NB4 (cell line): ENCODE measurements at regions not wholly inside any gene's neighbourhood (a gene's known extent, or its start where the extent isn't known, plus 50 kb on each side); places are given as distances from the start of the nearest gene placed in this dataset.

ENCODE experiments used
- CTCF ChIP-seq: IDR thresholded peaks from one replicate; pipeline ENCODE4 v1.5.1; 2012; ENCODE audit warnings: low read depth, low read length
- MAX ChIP-seq: IDR thresholded peaks from 2 replicates; pipeline ENCODE4 v1.6.1; 2011; ENCODE audit warnings: low read depth, low read length
- MYC ChIP-seq: IDR thresholded peaks from 2 replicates; pipeline ENCODE4 v1.6.1; 2011; ENCODE audit warnings: low read depth, low read length
- POLR2A ChIP-seq: IDR thresholded peaks from 2 replicates; pipeline ENCODE4 v1.6.1; 2011; ENCODE audit warnings: mild to moderate bottlenecking; ENCODE audit not compliant: insufficient read length; ENCODE audit errors: extremely low read depth

GRCh38 chr2:58475756-58476155, 234.6 kb upstream of the FANCL start:
- TF ChIP-seq CTCF = no peak
- TF ChIP-seq MAX = no peak
- no peak for TF ChIP-seq POLR2A
- no peak for TF ChIP-seq MYC
